ENCODE measurements at regions not wholly inside any gene's neighbourhood (a gene's known extent, or its start where the extent isn't known, plus 50 kb on each side); places are given as distances from the start of the nearest gene placed in this dataset.
"Not testable (repeated sequence)": the region's sequence is repeated elsewhere in the genome, so short reads cannot be mapped to it uniquely, and the experiment has no call there.

DNA sequence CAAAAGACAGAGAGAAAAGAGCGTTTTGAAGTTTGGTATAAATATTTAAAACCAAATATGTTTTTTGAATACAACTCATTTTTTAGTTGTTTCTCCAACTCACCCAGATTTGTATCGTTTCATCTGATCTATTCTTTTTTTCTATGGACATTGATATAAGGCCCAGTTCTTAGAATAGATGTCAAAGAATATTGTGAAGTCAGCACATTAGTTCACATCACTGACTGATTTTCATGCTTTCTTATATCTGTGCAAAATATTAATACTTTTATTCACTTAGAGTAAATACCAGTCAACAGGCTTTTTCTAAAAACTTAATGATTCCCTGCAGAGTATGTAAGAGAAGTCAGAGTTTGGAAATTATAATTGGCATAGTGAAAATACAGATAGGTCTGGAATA lies 254.4 kb upstream of the PTPRD start:
- no peak overlapping the region for H3K4me3 Mint-ChIP-seq
- no peaks in the 10 kb centered on the region for H3K36me3 Mint-ChIP-seq (ENCODE audit: low read depth)
- no peak overlapping the region for H3K27ac Mint-ChIP-seq
- intact Hi-C loops (cut with micrococcal nuclease): no loop called here
- H3K4me1 Mint-ChIP-seq (ENCODE audit: low read depth): peaks cover 6% of the 10 kb centered on the region
- H3K27me3 Mint-ChIP-seq: no peaks in the 10 kb centered on the region
- H3K9me3 Mint-ChIP-seq: peaks cover 8% of the 10 kb centered on the region

DNA sequence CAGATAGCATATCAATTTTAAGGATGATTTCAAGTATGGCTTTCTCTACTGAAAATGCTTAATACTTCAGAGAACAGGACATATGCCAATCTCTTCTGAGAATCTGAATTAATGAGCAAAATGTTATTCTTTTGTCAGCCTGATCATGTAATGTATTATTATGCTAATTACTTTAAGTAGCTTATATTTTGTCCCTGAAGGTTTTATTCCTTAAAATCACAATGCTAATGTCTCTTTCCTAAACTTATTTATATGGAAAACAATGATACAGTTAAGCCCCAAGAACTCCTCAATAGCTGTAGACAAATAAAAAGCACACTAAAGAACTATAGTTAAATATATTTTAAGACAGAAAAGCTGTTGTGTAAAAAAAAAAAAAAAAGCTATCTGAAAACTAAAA lies 256.9 kb upstream of the PTPRD start:
- Mint-ChIP-seq H3K36me3 (ENCODE audit: low read depth) (no peaks in the 10 kb centered on the region), H3K27ac (no peak overlapping the region), H3K4me3 (no peak overlapping the region), H3K9me3 (peaks cover 9% of the 10 kb centered on the region), H3K4me1 (ENCODE audit: low read depth) (no peaks in the 10 kb centered on the region), H3K27me3 (no peaks in the 10 kb centered on the region)
- intact Hi-C loops (cut with micrococcal nuclease): no loop called here

DNA sequence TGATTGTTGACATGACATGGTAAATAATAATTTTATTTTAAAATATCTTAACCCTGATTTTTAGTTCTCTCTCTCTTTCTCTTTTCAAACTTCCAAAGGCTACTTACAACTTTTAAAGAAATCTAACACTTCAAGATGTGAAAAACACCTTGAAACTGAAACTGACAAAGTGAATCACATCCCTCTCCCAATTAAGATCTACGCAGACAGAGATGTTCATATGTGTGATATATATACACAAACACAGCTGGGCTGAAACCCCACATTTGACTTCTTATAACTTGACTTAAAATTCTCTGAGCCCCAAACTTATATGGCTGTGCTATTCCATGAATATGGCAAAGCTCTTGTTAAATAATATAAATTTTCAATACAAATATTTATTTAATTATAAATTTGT lies 261.2 kb upstream of the PTPRD start:
- Mint-ChIP-seq H3K36me3 (ENCODE audit: low read depth) (no peaks in the 10 kb centered on the region), H3K27ac (no peak overlapping the region), H3K27me3 (no peaks in the 10 kb centered on the region), H3K9me3 (peaks cover 9% of the 10 kb centered on the region), H3K4me1 (ENCODE audit: low read depth) (no peaks in the 10 kb centered on the region), H3K4me3 (no peak overlapping the region)
- intact Hi-C loops (cut with micrococcal nuclease): no loop called here

DNA sequence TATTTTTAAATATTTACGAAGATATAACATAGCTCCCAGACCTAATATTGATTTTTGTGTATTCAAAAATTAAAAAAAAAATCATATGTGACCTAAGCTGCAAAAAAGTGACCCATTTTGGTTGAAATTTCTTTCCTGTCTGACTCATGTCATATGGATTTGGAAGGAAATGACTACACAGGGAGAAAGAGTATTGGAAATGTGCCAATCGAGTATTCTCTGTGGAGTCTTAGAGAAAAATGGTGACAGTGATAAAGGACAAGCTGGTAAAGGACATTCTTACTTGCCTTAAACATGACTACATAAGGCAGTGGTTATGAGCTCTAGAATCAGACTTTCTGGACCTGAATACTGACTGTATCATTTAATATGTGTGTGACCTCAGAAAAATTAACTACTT lies 262.9 kb upstream of the PTPRD start:
- Mint-ChIP-seq H3K4me1 (ENCODE audit: low read depth) (no peaks in the 10 kb centered on the region), H3K27me3 (no peaks in the 10 kb centered on the region), H3K27ac (no peak overlapping the region), H3K9me3 (peaks cover 9% of the 10 kb centered on the region), H3K36me3 (ENCODE audit: low read depth) (no peaks in the 10 kb centered on the region), H3K4me3 (no peak overlapping the region)
- intact Hi-C loops (cut with micrococcal nuclease): no loop called here

DNA sequence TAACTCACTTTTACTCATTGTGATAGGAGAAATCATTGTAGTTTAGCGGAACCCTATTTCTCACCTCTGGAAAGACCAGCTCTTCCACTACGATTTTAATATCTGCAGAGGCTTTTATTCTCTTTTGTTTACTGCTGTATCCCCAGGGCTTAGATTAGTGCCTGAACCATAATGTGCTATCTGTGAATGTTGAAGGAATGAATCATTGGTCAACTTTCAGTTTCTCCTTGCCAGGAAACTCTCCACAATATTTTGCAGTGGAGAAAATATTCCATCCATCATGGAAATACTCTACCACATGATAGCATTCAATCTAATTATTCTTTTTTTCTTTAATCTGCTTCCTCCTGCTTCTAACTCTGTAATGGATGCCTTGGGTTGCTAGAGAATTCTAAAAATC lies 263.5 kb upstream of the PTPRD start:
- no peaks in the 10 kb centered on the region for H3K27me3 Mint-ChIP-seq
- no peak overlapping the region for H3K4me3 Mint-ChIP-seq
- H3K27ac Mint-ChIP-seq: no peak overlapping the region
- H3K36me3 Mint-ChIP-seq (ENCODE audit: low read depth): no peaks in the 10 kb centered on the region
- peaks cover 9% of the 10 kb centered on the region for H3K9me3 Mint-ChIP-seq
- intact Hi-C loops (cut with micrococcal nuclease): no loop called here
- no peaks in the 10 kb centered on the region for H3K4me1 Mint-ChIP-seq (ENCODE audit: low read depth)

DNA sequence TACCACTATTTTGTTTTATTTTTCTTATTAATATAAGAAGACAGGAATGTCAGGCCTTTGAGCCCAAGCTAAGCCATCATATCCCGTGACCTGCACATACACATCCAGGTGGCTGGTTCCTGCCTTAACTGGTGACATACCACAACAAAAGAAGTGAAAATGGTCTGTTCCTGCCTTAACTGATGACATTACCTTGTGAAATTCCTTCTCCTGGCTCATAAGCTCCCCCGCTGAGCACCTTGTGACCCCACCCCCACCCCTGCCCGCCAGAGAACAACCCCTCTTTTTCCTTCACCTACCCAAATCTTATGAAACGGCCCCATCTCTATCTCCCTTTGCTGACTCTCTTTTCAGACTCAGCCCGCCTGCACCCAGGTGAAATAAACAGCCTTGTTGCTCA lies 277.5 kb upstream of the PTPRD start:
- H3K9me3 Mint-ChIP-seq; intact Hi-C loops (cut with micrococcal nuclease); H3K27ac Mint-ChIP-seq; H3K4me3 Mint-ChIP-seq; H3K27me3 Mint-ChIP-seq; H3K36me3 Mint-ChIP-seq (ENCODE audit: low read depth); H3K4me1 Mint-ChIP-seq (ENCODE audit: low read depth): not testable (repeated sequence)

DNA sequence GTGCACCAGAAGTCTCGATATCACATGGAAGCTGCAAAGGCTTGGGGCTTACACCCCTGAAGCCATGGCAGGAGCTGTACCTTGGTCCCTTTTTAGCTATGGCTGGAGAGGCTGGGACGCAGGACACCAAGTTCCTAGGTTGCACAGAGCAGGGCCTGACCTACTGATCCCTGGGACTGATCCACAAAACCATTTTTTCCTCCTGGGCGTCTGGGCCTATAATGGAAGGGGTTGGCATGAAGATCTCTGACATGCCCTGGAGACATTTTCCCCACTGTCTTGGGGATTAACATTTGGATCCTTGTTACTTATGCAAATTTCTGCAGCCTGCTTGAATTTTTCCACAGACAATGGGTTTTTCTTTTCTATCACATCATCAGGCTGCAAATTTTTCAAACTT lies 286.7 kb upstream of the PTPRD start:
- no peak overlapping the region for H3K4me3 Mint-ChIP-seq
- H3K27ac Mint-ChIP-seq: no peak overlapping the region
- H3K27me3 Mint-ChIP-seq: no peaks in the 10 kb centered on the region
- no peaks in the 10 kb centered on the region for H3K4me1 Mint-ChIP-seq (ENCODE audit: low read depth)
- peaks cover 10% of the 10 kb centered on the region for H3K9me3 Mint-ChIP-seq
- intact Hi-C loops (cut with micrococcal nuclease): no loop called here
- H3K36me3 Mint-ChIP-seq (ENCODE audit: low read depth): no peaks in the 10 kb centered on the region

DNA sequence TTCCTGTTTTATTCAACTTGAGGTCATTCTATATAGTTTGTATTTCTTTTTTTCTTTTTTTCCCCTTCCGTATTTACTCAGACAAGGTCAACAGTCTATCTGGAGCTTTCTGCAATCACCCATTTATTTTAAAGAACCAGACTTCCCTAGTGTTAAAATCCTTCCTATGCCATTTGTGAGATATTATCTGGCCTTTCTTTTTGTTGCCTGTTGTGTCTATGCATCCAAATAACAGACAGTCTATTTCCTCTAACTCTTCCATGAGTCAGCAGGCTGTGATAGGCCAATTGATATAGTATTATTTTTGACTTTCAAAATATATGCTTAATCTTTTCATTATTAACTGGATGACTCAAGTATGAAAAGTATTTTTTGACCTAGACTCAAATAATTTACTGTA lies 291.2 kb upstream of the PTPRD start:
- H3K4me1 Mint-ChIP-seq (ENCODE audit: low read depth): no peaks in the 10 kb centered on the region
- H3K27me3 Mint-ChIP-seq: no peaks in the 10 kb centered on the region
- intact Hi-C loops (cut with micrococcal nuclease): no loop called here
- no peak overlapping the region for H3K4me3 Mint-ChIP-seq
- H3K27ac Mint-ChIP-seq: no peak overlapping the region
- H3K36me3 Mint-ChIP-seq (ENCODE audit: low read depth): no peaks in the 10 kb centered on the region
- H3K9me3 Mint-ChIP-seq: peaks cover 12% of the 10 kb centered on the region

DNA sequence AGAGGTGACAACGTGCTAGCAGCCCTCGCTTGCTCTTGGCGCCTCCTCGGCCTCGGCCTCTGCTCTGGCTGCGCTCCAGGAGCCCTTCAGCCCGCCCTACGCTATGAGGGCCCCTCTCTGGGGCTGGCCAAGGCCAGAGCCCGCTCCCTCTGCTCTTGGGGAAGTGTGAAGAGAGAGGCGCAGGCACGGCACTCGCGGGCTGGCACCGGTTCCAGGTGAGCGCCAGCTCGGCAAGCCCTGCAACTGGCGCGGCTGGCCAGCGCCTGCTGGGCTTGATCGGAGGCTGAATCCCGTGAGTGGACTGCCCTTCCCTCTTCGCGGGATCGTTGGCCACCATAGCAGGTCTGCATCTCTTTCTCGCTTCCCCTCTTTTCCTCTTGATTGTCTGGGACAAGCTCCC lies 298.0 kb upstream of the PTPRD start:
- H3K27me3 Mint-ChIP-seq: no peaks in the 10 kb centered on the region
- intact Hi-C loops (cut with micrococcal nuclease): no loop called here
- H3K9me3 Mint-ChIP-seq: peaks cover 25% of the 10 kb centered on the region
- H3K4me3 Mint-ChIP-seq: no peak overlapping the region
- no peak overlapping the region for H3K27ac Mint-ChIP-seq
- H3K4me1 Mint-ChIP-seq (ENCODE audit: low read depth): no peaks in the 10 kb centered on the region
- H3K36me3 Mint-ChIP-seq (ENCODE audit: low read depth): no peaks in the 10 kb centered on the region

DNA sequence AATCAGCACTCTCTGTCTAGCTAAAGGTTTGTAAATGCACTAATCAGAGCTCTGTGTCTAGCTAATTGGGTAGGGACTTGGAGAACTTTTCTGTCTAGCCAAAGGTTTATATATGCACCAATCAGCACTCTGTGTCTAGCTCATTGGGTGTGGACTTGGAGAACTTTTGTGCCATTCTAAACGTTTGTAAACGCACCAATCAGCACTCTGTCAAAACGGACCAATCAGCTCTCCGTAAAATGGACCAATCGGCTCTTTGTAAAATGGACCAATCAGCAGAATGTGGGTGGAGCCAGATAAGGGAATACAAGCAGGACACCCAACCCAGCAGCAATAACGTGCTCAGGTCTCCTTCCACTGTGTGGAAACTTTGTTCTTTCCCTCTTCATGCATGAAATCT lies 298.6 kb upstream of the PTPRD start:
- no peaks in the 10 kb centered on the region for H3K36me3 Mint-ChIP-seq (ENCODE audit: low read depth)
- no peak overlapping the region for H3K4me3 Mint-ChIP-seq

DNA sequence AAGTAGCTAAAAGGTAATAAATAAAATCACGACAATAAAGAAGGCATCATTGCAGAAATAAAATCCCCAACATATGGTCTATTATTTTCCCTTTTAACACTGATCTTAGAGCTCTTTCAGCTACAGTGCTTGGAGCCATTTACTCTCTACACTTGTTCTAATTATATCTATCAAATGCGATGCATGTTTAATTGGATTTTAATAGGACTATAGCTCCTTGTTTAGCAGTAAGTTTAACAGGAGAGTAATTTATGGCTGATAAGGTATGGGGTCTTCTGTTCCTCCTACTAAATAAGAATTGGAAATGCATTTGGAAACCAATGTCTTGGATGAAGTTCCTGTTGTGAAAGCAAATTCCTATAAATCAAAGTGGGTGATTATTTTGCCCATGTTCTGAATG lies 304.2 kb upstream of the PTPRD start:
- Mint-ChIP-seq H3K4me1 (ENCODE audit: low read depth) (no peaks in the 10 kb centered on the region), H3K27me3 (no peaks in the 10 kb centered on the region), H3K27ac (no peak overlapping the region), H3K4me3 (no peak overlapping the region), H3K36me3 (ENCODE audit: low read depth) (no peaks in the 10 kb centered on the region), H3K9me3 (no peaks in the 10 kb centered on the region)
- intact Hi-C loops (cut with micrococcal nuclease): no loop called here

More for the DNA sequence above, 298.6 kb upstream of the PTPRD start:
- peaks cover 25% of the 10 kb centered on the region for H3K9me3 Mint-ChIP-seq
- intact Hi-C loops (cut with micrococcal nuclease): no loop called here
- H3K27me3 Mint-ChIP-seq: no peaks in the 10 kb centered on the region
- H3K4me1 Mint-ChIP-seq (ENCODE audit: low read depth): no peaks in the 10 kb centered on the region
- H3K27ac Mint-ChIP-seq: no peak overlapping the region

DNA sequence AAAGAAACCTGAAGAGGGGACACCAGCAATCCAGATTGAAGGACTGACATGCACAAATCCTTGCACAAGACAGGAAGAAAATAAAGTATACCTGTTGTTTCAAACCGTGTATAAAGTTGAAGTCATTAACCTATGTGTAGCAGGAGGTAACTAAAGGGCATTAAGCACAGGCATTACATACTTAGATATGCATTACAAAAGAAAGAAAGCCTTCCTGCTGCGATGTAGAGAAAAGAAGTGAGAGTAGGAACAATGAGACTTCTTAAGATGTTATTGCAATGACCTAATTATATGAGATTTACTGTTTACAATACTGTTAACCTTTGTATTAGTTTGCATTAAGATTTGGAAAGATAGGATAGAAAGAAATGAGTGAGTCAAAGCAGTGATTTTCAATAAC lies 308.9 kb upstream of the PTPRD start:
- Mint-ChIP-seq H3K36me3 (ENCODE audit: low read depth) (no peaks in the 10 kb centered on the region), H3K9me3 (no peaks in the 10 kb centered on the region), H3K4me3 (no peak overlapping the region), H3K27me3 (no peaks in the 10 kb centered on the region), H3K27ac (no peak overlapping the region), H3K4me1 (ENCODE audit: low read depth) (no peaks in the 10 kb centered on the region)
- intact Hi-C loops (cut with micrococcal nuclease): no loop called here

DNA sequence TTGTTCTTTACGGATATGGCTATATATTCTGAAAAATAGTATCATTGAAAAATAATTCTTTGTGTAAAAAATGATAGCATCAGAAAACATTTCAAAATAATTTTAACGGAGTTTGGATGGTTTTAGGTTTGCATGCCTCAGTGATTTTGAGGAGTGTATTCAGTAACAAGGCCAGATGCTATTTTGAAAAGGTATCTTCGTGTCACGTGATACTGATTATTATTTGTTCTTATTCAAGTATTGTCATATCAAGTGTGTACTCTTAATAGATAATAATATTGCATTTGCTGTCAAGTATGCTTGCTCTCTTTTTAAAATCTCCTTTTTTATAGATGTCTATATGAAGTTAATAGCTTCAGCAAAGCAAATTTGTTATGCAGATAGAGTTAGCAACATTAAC lies 313.1 kb upstream of the PTPRD start:
- Mint-ChIP-seq H3K9me3 (peaks cover under 1% of the 10 kb centered on the region), H3K27ac (no peak overlapping the region), H3K4me3 (no peak overlapping the region), H3K27me3 (no peaks in the 10 kb centered on the region), H3K4me1 (ENCODE audit: low read depth) (no peaks in the 10 kb centered on the region), H3K36me3 (ENCODE audit: low read depth) (no peaks in the 10 kb centered on the region)
- intact Hi-C loops (cut with micrococcal nuclease): no loop called here

DNA sequence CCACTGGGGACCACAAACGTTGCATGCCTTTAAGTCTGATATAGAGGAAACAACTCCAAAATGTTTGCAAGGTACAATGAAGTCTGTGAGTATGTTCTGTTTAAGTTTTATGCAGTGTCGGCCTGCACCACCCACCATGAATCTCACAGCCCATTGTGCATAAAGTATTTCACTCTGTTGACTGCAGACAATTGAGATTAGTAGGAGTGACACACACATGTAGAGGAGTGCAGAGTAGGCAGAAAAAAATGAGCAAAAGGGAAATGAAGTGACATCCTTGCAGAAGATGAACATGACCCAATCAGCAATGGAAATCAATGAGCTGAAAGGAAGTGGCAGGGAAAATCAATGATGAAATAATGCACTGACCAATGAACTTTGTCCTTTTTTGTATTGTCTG lies 315.6 kb upstream of the PTPRD start:
- Mint-ChIP-seq H3K36me3 (ENCODE audit: low read depth) (no peaks in the 10 kb centered on the region), H3K4me3 (no peak overlapping the region), H3K4me1 (ENCODE audit: low read depth) (no peaks in the 10 kb centered on the region), H3K9me3 (peaks cover 9% of the 10 kb centered on the region), H3K27me3 (no peaks in the 10 kb centered on the region), H3K27ac (no peak overlapping the region)
- intact Hi-C loops (cut with micrococcal nuclease): no loop called here

DNA sequence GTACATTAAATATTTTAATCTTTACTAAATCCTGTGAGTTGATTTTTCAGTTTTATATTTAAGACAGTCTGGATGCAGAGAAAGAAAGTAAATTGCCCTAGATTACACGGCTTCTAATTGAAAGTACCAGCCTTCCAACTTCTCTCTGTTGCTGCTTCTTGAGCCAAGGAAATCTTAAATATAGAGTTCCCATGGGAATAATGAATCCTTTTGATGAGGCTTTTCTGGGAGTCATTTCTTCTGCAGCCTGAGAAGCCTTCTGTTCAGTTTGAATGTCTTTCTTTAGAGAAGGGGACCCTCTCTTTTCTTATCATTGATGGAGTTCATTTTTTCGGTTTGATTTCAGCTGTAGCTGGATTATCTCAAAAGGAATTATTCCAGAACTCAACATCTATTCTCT lies 317.3 kb upstream of the PTPRD start:
- no peaks in the 10 kb centered on the region for H3K36me3 Mint-ChIP-seq (ENCODE audit: low read depth)
- no peaks in the 10 kb centered on the region for H3K4me1 Mint-ChIP-seq (ENCODE audit: low read depth)
- H3K9me3 Mint-ChIP-seq: peaks cover 9% of the 10 kb centered on the region
- intact Hi-C loops (cut with micrococcal nuclease): no loop called here
- H3K27me3 Mint-ChIP-seq: no peaks in the 10 kb centered on the region
- no peak overlapping the region for H3K4me3 Mint-ChIP-seq
- no peak overlapping the region for H3K27ac Mint-ChIP-seq
